ENCODE measurements at regions not wholly inside any gene's neighbourhood (a gene's known extent, or its start where the extent isn't known, plus 50 kb on each side); places are given as distances from the start of the nearest gene placed in this dataset.

DNA sequence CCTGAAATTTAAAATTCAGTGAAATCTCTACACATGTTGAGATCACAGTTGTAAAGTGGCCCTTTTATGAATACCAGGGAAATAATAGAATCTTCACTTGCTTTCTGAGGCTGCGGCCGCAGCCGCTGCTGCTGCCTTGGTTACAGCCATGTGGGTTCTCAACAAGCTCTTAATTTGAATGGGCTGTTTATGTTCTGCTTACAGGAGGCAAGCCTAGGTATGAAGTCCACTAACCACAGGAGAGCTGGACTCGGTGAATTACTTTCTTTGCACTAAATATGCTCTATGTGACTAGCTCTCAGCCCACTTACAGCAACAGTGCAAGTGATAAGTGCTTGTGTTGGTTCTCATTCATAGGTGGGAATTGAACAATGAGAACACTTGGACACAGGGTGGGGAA, 410.8 kb downstream of the SFMBT2 start:
- no peak for TF ChIP-seq EP300 (IDR thresholded peaks at IDR 0.05)
- TF ChIP-seq, protein P1, sequence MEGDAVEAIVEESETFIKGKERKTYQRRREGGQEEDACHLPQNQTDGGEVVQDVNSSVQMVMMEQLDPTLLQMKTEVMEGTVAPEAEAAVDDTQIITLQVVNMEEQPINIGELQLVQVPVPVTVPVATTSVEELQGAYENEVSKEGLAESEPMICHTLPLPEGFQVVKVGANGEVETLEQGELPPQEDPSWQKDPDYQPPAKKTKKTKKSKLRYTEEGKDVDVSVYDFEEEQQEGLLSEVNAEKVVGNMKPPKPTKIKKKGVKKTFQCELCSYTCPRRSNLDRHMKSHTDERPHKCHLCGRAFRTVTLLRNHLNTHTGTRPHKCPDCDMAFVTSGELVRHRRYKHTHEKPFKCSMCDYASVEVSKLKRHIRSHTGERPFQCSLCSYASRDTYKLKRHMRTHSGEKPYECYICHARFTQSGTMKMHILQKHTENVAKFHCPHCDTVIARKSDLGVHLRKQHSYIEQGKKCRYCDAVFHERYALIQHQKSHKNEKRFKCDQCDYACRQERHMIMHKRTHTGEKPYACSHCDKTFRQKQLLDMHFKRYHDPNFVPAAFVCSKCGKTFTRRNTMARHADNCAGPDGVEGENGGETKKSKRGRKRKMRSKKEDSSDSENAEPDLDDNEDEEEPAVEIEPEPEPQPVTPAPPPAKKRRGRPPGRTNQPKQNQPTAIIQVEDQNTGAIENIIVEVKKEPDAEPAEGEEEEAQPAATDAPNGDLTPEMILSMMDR (IDR thresholded peaks at IDR 0.05): no peak
- TF ChIP-seq POLR2A (IDR thresholded peaks at IDR 0.05): no peak
